AML-193 (cell line): ENCODE measurements at regions not wholly inside any gene's neighbourhood (a gene's known extent, or its start where the extent isn't known, plus 50 kb on each side); places are given as distances from the start of the nearest gene placed in this dataset.

ENCODE experiments used
- DNase-seq, 2 experiments: peaks; one replicate each; lab custom pipeline; 2025; lab: John Stamatoyannopoulos, UW

- no peak for DNase-seq
These were observed 260.8 kb downstream of the SKAP2 start for GRCh38 chr7:26603631-26604030.

- DNase-seq: no peak
These were observed 256.0 kb downstream of the SKAP2 start for GRCh38 chr7:26608402-26608801.

- DNase-seq: no peak
These were observed 255.3 kb downstream of the SKAP2 start for GRCh38 chr7:26609082-26609481.

- no peak for DNase-seq
These were observed 254.9 kb downstream of the SKAP2 start for GRCh38 chr7:26609532-26609931.

- DNase-seq: no peak
These were observed 251.6 kb downstream of the SKAP2 start for GRCh38 chr7:26612742-26613141.

- DNase-seq: no peak
These were observed 249.9 kb downstream of the SKAP2 start for GRCh38 chr7:26614503-26614902.

GRCh38 chr7:26616235-26616634 lies 248.2 kb downstream of the SKAP2 start:
- DNase-seq: no peak

GRCh38 chr7:26617066-26617465 lies 247.3 kb downstream of the SKAP2 start:
- no peak for DNase-seq
